ENCODE measurements at regions not wholly inside any gene's neighbourhood (a gene's known extent, or its start where the extent isn't known, plus 50 kb on each side); places are given as distances from the start of the nearest gene placed in this dataset.

- Mint-ChIP-seq H3K9me3 (no peaks in the 10 kb centered on the region), H3K27ac (no peak overlapping the region), H3K36me3 (no peaks in the 10 kb centered on the region), H3K4me3 (no peak overlapping the region), H3K27me3 (no peaks in the 10 kb centered on the region), H3K4me1 (ENCODE audit: low read depth) (no peaks in the 10 kb centered on the region)
- CTCF ChIA-PET: no interaction called here
- no peak for DNase-seq
- intact Hi-C loops (cut with micrococcal nuclease): no loop called here
- POLR2A ChIA-PET: no interaction called here
Observed at GRCh38 chr11:27773884-27774283, 73.6 kb upstream of the BDNF start.

DNA sequence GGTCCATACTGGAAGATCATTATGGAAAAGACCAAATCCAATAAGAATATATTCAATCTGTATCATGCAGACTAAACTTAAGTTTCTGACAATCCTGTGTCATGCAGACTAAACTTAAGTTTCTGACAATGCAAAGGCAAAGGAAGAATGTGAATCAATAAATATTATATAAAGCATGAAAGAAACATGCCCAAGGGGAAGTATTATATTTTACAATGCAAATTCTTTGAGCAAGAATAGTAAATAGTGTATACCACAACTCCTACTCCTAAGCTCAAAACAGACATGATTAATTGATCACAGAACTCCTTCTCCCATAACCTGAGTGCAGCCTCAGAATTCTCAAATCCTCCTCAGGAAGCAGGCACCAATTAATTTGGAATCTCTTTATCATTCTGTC is 71.3 kb upstream of the BDNF start:
- ChIA-PET CTCF (no interaction called here), POLR2A (no interaction called here)
- Mint-ChIP-seq H3K4me3 (no peak overlapping the region), H3K36me3 (no peaks in the 10 kb centered on the region), H3K27me3 (no peaks in the 10 kb centered on the region), H3K4me1 (ENCODE audit: low read depth) (no peaks in the 10 kb centered on the region), H3K9me3 (no peaks in the 10 kb centered on the region), H3K27ac (no peak overlapping the region)
- intact Hi-C loops (cut with micrococcal nuclease): no loop called here
- DNase-seq: no peak

- Mint-ChIP-seq H3K4me1 (ENCODE audit: low read depth) (no peaks in the 10 kb centered on the region), H3K9me3 (no peaks in the 10 kb centered on the region), H3K36me3 (no peaks in the 10 kb centered on the region), H3K27ac (no peak overlapping the region), H3K27me3 (no peaks in the 10 kb centered on the region), H3K4me3 (no peak overlapping the region)
- no peak for DNase-seq
- intact Hi-C loops (cut with micrococcal nuclease): no loop called here
- CTCF ChIA-PET: no interaction called here
- POLR2A ChIA-PET: interaction anchor here (0.6 kb wide), 1 partner anchor 30 kb away, joined by 4 read pairs; no protein-coding TSS in a partner anchor
Observed at GRCh38 chr11:27770576-27770975, 70.3 kb upstream of the BDNF start.

DNA sequence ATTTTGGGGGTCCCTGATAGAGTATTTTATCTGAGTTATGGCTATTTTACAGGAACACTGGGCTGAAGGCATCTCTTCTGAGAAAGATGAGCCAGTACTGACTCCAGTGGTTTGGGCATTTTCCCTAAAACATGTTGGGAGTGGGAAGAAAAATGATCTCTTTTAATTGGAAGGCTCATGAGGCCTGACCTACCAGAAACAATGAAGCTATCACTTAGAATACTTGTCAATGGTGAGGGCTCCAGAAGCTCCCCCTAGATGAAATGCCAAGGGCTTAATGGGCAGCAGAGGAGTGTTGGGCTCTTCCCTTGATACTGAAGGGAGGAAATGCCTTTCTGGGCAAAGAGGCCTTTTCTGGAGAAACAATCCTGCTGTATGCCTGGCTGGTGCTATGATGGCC is 63.5 kb upstream of the BDNF start:
- no peaks in the 10 kb centered on the region for H3K36me3 Mint-ChIP-seq
- intact Hi-C loops (cut with micrococcal nuclease): no loop called here
- H3K27me3 Mint-ChIP-seq: no peaks in the 10 kb centered on the region
- H3K9me3 Mint-ChIP-seq: no peaks in the 10 kb centered on the region
- no peaks in the 10 kb centered on the region for H3K4me1 Mint-ChIP-seq (ENCODE audit: low read depth)
- no peak for DNase-seq
- POLR2A ChIA-PET: no interaction called here
- H3K27ac Mint-ChIP-seq: no peak overlapping the region
- no peak overlapping the region for H3K4me3 Mint-ChIP-seq
- CTCF ChIA-PET: no interaction called here

- CTCF ChIA-PET: no interaction called here
- Mint-ChIP-seq H3K27me3 (no peaks in the 10 kb centered on the region), H3K36me3 (no peaks in the 10 kb centered on the region), H3K27ac (no peak overlapping the region), H3K4me1 (ENCODE audit: low read depth) (no peaks in the 10 kb centered on the region), H3K9me3 (no peaks in the 10 kb centered on the region), H3K4me3 (no peak overlapping the region)
- DNase-seq: no peak
- intact Hi-C loops (cut with micrococcal nuclease): no loop called here
- POLR2A ChIA-PET: no interaction called here
Observed at GRCh38 chr11:27761356-27761755, 61.1 kb upstream of the BDNF start.

DNA sequence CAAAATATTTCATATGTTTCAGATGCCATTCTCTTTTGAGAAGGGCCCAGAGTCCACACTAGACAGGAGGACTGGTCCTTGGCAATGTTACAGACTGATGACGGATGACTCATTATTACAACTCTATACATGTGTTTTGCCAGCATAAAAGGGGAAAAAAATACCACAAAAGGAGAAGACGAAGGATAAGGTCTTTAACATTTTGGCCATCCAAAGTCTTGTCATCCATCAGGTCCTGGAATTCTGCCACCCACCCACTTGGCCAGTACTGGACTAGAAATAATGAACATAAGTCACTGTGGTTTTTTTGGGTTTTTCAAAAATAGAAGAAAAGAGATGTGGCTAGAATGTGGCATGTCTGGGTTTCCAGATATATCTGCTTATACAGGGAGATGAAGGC is 57.7 kb upstream of the BDNF start:
- ChIA-PET POLR2A (no interaction called here), CTCF (no interaction called here)
- Mint-ChIP-seq H3K36me3 (no peaks in the 10 kb centered on the region), H3K27ac (no peak overlapping the region), H3K9me3 (no peaks in the 10 kb centered on the region), H3K4me3 (no peak overlapping the region), H3K27me3 (no peaks in the 10 kb centered on the region), H3K4me1 (ENCODE audit: low read depth) (no peaks in the 10 kb centered on the region)
- intact Hi-C loops (cut with micrococcal nuclease): no loop called here
- DNase-seq: no peak

DNA sequence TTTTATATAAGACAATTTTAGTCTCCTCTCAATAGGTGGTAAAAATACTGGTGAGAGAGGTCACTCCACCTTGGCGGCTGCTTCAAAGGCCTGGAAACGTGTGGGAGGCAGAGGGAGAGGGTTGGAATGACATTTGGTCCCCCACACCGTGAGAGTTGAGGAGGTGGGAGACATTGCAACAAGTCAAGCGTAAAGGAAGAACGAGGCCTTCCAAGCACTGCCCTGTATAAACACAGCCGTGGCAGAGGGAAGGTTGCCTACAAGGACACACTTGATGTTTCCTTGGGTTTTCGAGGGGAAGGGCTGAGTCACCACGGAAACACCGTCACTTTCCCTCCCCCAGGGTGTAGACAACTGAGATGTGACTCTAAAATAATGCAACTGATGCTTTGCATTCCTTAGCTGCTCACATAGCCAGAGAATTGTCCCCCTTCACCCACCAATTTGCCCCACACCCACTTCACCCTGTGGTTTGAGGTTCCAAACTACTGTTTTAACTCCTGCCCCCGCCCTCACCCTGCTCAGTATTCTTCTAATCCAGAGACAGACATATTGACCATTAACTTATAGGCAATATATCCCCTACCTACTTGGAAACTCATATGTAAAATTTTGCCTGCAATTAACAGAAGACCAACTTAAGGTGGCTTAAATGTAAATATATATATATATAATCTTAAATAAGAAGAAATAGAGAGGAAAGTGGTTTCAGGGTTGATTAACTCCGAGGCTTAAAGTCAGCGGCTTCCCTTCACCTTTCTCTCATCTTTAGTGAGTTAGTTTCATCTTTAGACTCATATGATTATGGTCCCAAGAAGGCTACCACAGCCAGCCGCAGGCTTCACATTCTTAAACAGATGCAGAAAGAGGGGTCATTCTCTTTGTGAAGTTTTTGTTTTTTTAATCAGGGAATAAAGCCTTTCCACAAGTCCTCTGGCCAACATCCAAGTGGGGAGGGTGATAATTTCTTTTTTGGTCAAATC is 54.1 kb upstream of the BDNF start:
- Mint-ChIP-seq H3K4me1 (ENCODE audit: low read depth) (no peaks in the 10 kb centered on the region), H3K27ac (no peak overlapping the region), H3K27me3 (no peaks in the 10 kb centered on the region), H3K4me3 (no peak overlapping the region), H3K9me3 (no peaks in the 10 kb centered on the region), H3K36me3 (no peaks in the 10 kb centered on the region)
- ChIA-PET POLR2A (no interaction called here), CTCF (interaction anchor here (1.1 kb wide), 1 partner anchor 55 kb away, joined by 3 read pairs; no protein-coding TSS in a partner anchor)
- intact Hi-C loops (cut with micrococcal nuclease): no loop called here
- DNase-seq: no peak

Measured in activated CD4-positive, alpha-beta memory T cell treated with anti-CD3 and anti-CD28 coated beads for 36 hours (primary cell).